Breast epithelium (tissue), 4 donors: ENCODE measurements at regions not wholly inside any gene's neighbourhood (a gene's known extent, or its start where the extent isn't known, plus 50 kb on each side); places are given as distances from the start of the nearest gene placed in this dataset.

ENCODE experiments used
- DNase-seq, 2 donors: peaks; one replicate each; pipeline ENCODE4 v3.0.0-alpha.2; 2019; ENCODE audit warnings: low spot score in 2 of 2
- H3K27ac ChIP-seq, 2 donors: fragments of 200-600 bp; sonication (generic) in 1 of 2; one replicate each; pipeline ENCODE4 v1.5.1; 2016 to 2019; ENCODE audit warnings: mild to moderate bottlenecking in 1 of 2
- H3K27me3 ChIP-seq, 2 donors: fragments of 200-600 bp; sonication (generic) in 1 of 2; one replicate each; pipeline versions ENCODE4 v1.5.1 to v1.6.0; 2017 to 2019; ENCODE audit warnings: control low read depth in 1 of 2, mild to moderate bottlenecking in 1 of 2
- H3K36me3 ChIP-seq: fragments of 200-600 bp; one replicate; pipeline ENCODE4 v1.5.1; 2019
- H3K4me1 ChIP-seq, 2 donors: fragments of 200-600 bp; sonication (generic); one replicate each; pipeline ENCODE4 v1.5.1; 2016 to 2019; ENCODE audit warnings: control low read depth in 1 of 2
- H3K4me3 ChIP-seq, 3 donors: fragments of 200-600 bp; sonication (generic); 1 replicate in 2 of 3; 2 replicates in 1 of 3; pipeline ENCODE4 v1.5.1; 2016 to 2019; ENCODE audit warnings: mild to moderate bottlenecking in 3 of 3, moderate library complexity in 2 of 3
- H3K9me3 ChIP-seq, 2 donors: fragments of 200-600 bp; sonication (generic) in 1 of 2; one replicate each; pipeline ENCODE4 v1.5.1; 2016 to 2019; ENCODE audit warnings: control low read depth in 1 of 2
- POLR2A ChIP-seq: fragments of 450-650 bp; IDR thresholded peaks from one replicate; pipeline ENCODE4 v1.6.1; 2016; ENCODE audit warnings: antibody characterized with exemption, mild to moderate bottlenecking, moderate library complexity
- POLR2AphosphoS5 ChIP-seq, 3 donors: sonication (generic); formaldehyde crosslinking; IDR thresholded peaks; one replicate each; pipeline ENCODE4 v1.6.1; 2017; ENCODE audit warnings: antibody characterized with exemption in 3 of 3
- intact Hi-C: fragments of 100-400 bp; cut with DNase I; formaldehyde crosslinking; loops from one replicate; pipeline ENCODE4 v1.15.1; 2023; ENCODE audit warnings: low total_unique reads
- TF ChIP-seq, protein P1 (sequence below), 3 donors: fragments of 450-650 bp; IDR thresholded peaks; one replicate each; pipeline ENCODE4 v1.5.1; 2016 to 2017; ENCODE audit warnings: antibody characterized with exemption in 3 of 3, mild to moderate bottlenecking in 3 of 3, moderate library complexity in 3 of 3

DNA sequence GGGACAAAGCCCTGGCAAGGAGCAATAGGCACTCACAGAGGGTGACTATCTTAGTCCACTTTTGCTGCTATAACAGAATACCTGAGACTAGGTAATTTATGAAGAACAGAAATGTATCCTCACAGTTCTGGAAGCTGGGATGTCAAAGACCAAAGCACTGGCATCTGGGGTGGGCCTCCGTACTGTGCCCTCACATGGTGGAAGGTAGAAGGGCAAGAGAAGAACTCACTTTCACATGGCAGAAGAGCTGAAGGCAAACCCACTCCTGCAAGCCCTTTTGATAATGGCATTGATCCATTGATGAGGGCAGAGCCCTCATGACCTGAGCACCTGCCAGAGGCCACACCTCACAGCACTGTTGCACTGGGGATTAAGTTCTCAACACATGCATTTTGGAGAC, 173.4 kb upstream of the C2CD4B start:
- no peaks in the 10 kb centered on the region for H3K36me3 ChIP-seq
- H3K9me3 ChIP-seq, result no peaks in the 10 kb centered on the region

DNA sequence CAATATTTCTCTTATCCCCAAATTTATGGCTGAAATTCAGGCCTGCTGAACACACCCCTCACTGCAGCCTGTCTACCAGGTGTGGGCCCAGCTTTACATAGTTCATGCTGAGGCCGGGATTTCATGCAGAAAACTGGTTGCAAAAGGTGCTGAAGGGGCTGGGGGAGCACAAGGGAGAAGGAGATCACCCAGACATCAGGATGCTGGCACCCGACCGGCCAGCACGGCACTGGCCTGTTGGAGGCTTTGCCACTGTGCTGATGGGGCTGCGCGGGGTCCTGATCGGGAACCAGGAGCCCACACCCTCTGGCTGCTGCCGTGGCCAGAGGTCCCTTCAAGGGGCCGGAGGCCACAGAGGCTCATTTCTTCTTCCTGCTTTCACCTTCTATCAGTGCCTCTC, 177.9 kb upstream of the C2CD4B start:
- intact Hi-C loops, result no loop called here
- no peak for DNase-seq
- no peaks in the 10 kb centered on the region for H3K9me3 ChIP-seq
- no peaks in the 10 kb centered on the region for H3K4me1 ChIP-seq
- H3K4me3 ChIP-seq, result no peak overlapping the region
- no peaks in the 10 kb centered on the region for H3K27me3 ChIP-seq
- H3K27ac ChIP-seq, result no peak overlapping the region
- TF ChIP-seq POLR2A (no peak), POLR2AphosphoS5 (IDR thresholded peaks at IDR 0.05) (no peak)
- TF ChIP-seq, protein P1, sequence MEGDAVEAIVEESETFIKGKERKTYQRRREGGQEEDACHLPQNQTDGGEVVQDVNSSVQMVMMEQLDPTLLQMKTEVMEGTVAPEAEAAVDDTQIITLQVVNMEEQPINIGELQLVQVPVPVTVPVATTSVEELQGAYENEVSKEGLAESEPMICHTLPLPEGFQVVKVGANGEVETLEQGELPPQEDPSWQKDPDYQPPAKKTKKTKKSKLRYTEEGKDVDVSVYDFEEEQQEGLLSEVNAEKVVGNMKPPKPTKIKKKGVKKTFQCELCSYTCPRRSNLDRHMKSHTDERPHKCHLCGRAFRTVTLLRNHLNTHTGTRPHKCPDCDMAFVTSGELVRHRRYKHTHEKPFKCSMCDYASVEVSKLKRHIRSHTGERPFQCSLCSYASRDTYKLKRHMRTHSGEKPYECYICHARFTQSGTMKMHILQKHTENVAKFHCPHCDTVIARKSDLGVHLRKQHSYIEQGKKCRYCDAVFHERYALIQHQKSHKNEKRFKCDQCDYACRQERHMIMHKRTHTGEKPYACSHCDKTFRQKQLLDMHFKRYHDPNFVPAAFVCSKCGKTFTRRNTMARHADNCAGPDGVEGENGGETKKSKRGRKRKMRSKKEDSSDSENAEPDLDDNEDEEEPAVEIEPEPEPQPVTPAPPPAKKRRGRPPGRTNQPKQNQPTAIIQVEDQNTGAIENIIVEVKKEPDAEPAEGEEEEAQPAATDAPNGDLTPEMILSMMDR (IDR thresholded peaks at IDR 0.05), result no peak
- H3K36me3 ChIP-seq, result no peaks in the 10 kb centered on the region

More for the DNA sequence above, 173.4 kb upstream of the C2CD4B start:
- DNase-seq, result no peak
- H3K4me1 ChIP-seq, result no peaks in the 10 kb centered on the region
- no peak overlapping the region for H3K27ac ChIP-seq
- no peaks in the 10 kb centered on the region for H3K27me3 ChIP-seq
- TF ChIP-seq POLR2A (no peak), POLR2AphosphoS5 (IDR thresholded peaks at IDR 0.05) (no peak)
- TF ChIP-seq, protein P1 (IDR thresholded peaks at IDR 0.05), result no peak
- H3K4me3 ChIP-seq, result no peak overlapping the region
- intact Hi-C loops, result no loop called here

DNA sequence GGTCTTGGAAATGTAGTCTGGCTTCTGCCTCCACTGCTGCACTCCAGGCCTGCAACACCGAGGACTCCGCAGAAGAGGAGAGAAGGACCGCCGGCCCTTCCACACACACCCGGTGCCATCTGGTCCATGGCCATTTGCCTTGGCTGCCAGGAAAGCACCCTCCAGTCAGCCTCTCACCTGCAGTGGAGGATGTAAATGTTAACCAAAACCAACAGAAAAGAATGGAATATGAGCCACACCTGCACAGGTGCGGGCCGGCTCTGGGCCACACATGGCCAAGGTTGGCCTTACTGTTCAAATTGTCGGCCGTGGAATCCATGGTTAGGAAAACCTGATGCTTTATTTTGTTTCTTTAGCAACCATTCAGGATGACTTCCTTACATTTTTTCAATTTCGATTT, 178.3 kb upstream of the C2CD4B start:
- intact Hi-C loops, result no loop called here
- no peaks in the 10 kb centered on the region for H3K36me3 ChIP-seq
- no peaks in the 10 kb centered on the region for H3K27me3 ChIP-seq
- H3K4me1 ChIP-seq, result no peaks in the 10 kb centered on the region
- no peaks in the 10 kb centered on the region for H3K9me3 ChIP-seq
- H3K4me3 ChIP-seq, result no peak overlapping the region
- no peak for TF ChIP-seq POLR2AphosphoS5 (IDR thresholded peaks at IDR 0.05)
- TF ChIP-seq, protein P1 (IDR thresholded peaks at IDR 0.05), result no peak
- DNase-seq, result no peak
- H3K27ac ChIP-seq, result no peak overlapping the region

DNA sequence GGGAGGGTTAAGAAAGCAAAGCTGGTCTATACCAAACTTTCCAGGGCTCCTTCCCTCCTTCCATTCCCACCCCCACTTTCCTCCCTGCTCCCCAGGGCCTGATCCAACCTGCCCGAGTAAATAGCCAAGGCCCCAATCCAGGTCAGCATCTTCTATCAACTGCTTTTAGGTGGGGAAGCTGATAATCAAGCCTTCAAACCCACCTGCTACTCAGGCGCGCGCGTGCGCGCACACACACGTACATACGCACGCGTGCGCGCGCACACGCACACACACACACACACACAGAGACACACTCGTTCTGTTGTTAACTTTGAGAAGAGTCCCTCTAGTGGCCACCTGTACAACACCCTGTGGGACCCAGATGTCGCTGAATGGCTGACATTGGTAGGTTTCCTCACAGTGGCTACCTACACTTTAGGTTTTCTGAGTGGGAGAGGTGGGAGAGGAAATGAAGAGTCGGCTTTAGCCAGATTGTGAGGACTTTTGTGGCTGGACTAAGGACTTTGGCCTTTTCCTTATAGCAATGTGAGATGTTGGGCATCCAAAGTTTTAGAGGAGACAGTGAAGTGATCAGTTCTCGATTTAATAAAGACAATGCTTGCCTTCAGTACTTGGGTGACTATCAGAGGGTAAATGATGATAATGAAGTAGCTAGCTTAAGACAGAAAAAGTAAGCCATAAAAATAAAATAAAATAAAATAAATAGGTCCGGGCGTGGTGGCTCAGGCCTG, 179.9 kb upstream of the C2CD4B start:
- Histone ChIP-seq H3K27me3 (no peaks in the 10 kb centered on the region), H3K36me3 (no peaks in the 10 kb centered on the region), H3K4me1 (no peaks in the 10 kb centered on the region), H3K9me3 (no peaks in the 10 kb centered on the region), H3K27ac (no peak overlapping the region), H3K4me3 (peak overlapping the region in 2 of 3 donors; percentile 34 to 56)
- TF ChIP-seq, protein P1 (IDR thresholded peaks at IDR 0.05), result peak; percentile 25 to 78 (median 51)
- TF ChIP-seq POLR2A (no peak), POLR2AphosphoS5 (IDR thresholded peaks at IDR 0.05) (no peak)
- intact Hi-C loops, result no loop called here
- DNase-seq, result peak in 1 of 2 donors; percentile 40

DNA sequence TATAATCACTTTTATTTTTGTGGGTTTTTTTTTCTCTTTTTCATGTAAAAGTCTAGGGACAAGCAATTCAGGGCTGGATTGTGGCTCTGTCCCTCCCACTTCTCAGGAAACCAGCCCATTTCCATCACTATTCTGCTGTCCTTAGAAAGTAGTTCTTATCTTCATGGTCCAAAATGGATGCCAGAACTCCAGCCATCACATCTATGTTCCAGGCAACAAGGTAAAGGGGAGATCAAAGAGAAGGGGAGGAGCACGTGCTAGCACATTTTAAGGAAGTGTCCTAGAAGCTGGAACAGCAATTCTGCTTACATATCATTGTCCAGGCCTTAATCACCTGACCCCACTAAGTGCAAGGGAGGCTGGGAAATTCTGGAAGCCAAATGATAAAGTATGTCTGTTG, 181.1 kb upstream of the C2CD4B start:
- DNase-seq, result no peak
- no peak overlapping the region for H3K27ac ChIP-seq
- H3K9me3 ChIP-seq, result no peaks in the 10 kb centered on the region
- H3K36me3 ChIP-seq, result no peaks in the 10 kb centered on the region
- intact Hi-C loops, result no loop called here
- H3K4me1 ChIP-seq, result no peaks in the 10 kb centered on the region
- TF ChIP-seq POLR2AphosphoS5 (IDR thresholded peaks at IDR 0.05) (no peak), POLR2A (no peak)
- TF ChIP-seq, protein P1 (IDR thresholded peaks at IDR 0.05), result no peak
- no peak overlapping the region for H3K4me3 ChIP-seq
- no peaks in the 10 kb centered on the region for H3K27me3 ChIP-seq
